IPS-18a (cell line): ENCODE measurements at regions not wholly inside any gene's neighbourhood (a gene's known extent, or its start where the extent isn't known, plus 50 kb on each side); places are given as distances from the start of the nearest gene placed in this dataset.

Experiments
- H3K27ac ChIP-seq: one replicate; pipeline ENCODE4 v1.5.1; 2013; ENCODE audit warnings: low read length
- H3K27me3 ChIP-seq: one replicate; pipeline ENCODE4 v1.6.1; 2013; ENCODE audit warnings: mild to moderate bottlenecking, low read length; ENCODE audit not compliant: control insufficient read depth, insufficient read depth
- H3K36me3 ChIP-seq: one replicate; pipeline ENCODE4 v1.6.1; 2013; ENCODE audit warnings: low read depth, low read length; ENCODE audit not compliant: control insufficient read depth
- H3K4me1 ChIP-seq: one replicate; pipeline ENCODE4 v1.6.1; 2013; ENCODE audit warnings: low read depth, low read length; ENCODE audit not compliant: control insufficient read depth
- H3K4me3 ChIP-seq: one replicate; pipeline ENCODE4 v1.5.1; 2013; ENCODE audit warnings: low read length
- H3K9ac ChIP-seq: one replicate; pipeline ENCODE4 v1.6.1; 2013; ENCODE audit warnings: mild to moderate bottlenecking, low read length, moderate library complexity
- H3K9me3 ChIP-seq: one replicate; pipeline ENCODE4 v1.6.1; 2013; ENCODE audit warnings: low read depth, low read length; ENCODE audit not compliant: control insufficient read depth

DNA sequence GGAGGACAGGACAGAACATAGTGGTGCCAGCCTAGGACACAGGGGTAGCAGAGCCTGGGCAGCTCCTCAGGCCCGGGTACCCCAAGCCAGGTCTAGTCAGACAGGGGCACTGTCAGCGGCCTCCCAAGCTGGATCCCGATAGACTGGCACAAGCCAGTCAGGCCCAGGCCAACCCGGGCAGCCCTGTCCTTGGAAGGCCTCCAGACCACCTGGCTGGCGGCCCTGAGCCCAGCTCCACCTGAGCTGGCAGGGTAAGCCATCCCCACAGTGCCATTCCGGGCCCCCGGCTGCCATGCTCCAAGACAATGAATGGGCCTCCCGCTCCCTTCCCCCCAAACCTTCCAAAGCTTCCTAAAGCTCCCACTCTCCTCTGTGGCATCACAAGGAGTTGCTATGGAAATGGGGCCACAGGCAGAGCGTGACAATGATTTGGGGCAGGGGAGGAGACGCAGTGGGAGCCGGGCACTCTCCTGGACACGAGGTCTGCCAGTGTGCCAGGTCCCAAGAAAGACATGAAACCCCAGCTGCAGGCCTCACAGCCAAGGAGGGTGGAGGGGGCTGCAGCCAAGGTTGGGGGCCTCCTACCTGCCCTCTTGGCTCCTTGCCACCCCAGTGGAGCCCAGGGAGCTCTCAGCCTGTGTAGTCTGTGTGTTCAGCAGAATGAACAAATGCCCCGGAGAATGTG lies 165.6 kb upstream of the LINGO1 start:
- Histone ChIP-seq H3K36me3 (no peaks in the 10 kb centered on the region), H3K4me1 (no peaks in the 10 kb centered on the region), H3K27me3 (no peaks in the 10 kb centered on the region), H3K9me3 (no peaks in the 10 kb centered on the region), H3K9ac (no peak overlapping the region), H3K27ac (no peak overlapping the region), H3K4me3 (no peak overlapping the region)

DNA sequence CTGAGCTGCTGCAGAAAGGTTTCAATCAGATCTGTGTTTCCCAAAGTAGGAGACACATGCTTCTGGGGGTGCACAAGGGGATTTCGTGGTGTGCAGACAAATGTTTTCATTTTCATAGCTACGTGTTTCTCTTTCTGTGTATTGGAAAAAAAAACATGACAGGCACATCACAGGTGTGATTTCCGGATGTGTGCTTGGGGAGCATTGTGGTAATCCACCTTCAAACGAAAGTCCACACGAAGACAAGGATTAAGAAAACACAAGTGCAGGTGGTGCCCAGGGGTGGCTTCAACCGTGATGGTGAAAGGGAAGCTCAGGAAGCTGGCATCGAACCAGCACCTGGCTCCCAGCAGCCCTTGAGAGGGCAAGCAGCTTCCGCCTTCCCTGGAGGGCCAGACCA lies 164.6 kb upstream of the LINGO1 start:
- Histone ChIP-seq H3K4me1 (no peaks in the 10 kb centered on the region), H3K27me3 (no peaks in the 10 kb centered on the region), H3K36me3 (no peaks in the 10 kb centered on the region), H3K4me3 (no peak overlapping the region), H3K9me3 (no peaks in the 10 kb centered on the region), H3K27ac (no peak overlapping the region), H3K9ac (no peak overlapping the region)

DNA sequence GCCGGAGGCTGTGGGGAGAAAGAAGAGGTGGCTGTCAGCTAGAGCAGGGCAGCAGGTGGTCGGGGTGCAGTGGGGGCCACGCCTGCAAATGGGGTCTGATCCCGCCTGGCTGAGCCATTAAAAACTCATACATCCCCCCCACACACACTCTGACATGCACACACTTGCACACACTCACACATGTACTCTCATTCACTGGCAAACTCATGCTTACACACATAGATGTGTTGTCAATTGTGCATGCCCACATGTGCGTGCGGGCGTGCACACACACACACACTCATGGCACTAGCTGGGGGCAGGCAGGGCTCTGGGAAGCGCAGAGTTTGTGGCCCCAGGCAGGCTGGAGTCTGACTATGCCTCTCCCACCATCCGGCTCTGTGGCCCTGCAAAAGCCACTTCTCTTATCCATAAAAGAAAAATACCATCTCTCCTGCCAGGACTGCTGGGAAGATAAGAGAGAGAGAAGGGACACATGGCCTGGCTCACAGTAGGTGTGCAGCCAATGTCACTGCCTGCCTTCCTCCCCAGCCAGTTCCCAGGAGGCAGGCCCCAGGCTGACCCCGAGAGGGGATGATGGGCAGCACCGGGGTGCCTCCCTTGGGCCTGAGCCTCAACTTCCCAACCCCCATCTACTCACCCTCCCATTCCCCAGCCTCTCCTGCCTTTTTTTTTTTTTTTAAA lies 163.5 kb upstream of the LINGO1 start:
- Histone ChIP-seq H3K9me3 (no peaks in the 10 kb centered on the region), H3K4me3 (no peak overlapping the region), H3K9ac (no peak overlapping the region), H3K36me3 (no peaks in the 10 kb centered on the region), H3K27me3 (no peaks in the 10 kb centered on the region), H3K27ac (no peak overlapping the region), H3K4me1 (no peaks in the 10 kb centered on the region)

DNA sequence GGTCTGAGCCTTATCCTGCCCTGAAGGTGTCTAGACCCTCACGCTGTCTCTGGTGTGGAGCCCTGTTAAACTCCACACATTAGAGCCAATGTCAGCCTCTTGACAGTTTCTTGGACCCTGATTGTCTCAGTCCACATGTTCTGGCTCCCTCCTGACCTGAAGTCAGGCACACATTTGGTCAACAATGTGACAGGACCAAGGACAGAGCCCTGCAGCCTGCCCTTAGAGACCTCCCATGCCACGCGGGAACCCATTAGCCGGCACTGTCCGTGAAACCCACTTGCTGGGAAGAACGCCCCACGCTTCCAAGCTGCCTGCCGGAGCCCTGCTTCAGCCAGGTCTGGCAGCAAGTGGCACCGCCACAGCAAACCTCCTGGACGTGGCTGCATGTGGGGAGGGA lies 162.7 kb upstream of the LINGO1 start:
- H3K27ac ChIP-seq, result no peak overlapping the region
- no peak overlapping the region for H3K4me3 ChIP-seq
- H3K36me3 ChIP-seq, result no peaks in the 10 kb centered on the region
- no peaks in the 10 kb centered on the region for H3K27me3 ChIP-seq
- no peaks in the 10 kb centered on the region for H3K9me3 ChIP-seq
- H3K9ac ChIP-seq, result no peak overlapping the region
- no peaks in the 10 kb centered on the region for H3K4me1 ChIP-seq

GRCh38 chr15:77791941-77792340 lies 159.2 kb upstream of the LINGO1 start:
- Histone ChIP-seq H3K27ac (no peak overlapping the region), H3K9ac (no peak overlapping the region), H3K9me3 (no peaks in the 10 kb centered on the region), H3K27me3 (no peaks in the 10 kb centered on the region), H3K4me3 (no peak overlapping the region), H3K36me3 (no peaks in the 10 kb centered on the region), H3K4me1 (no peaks in the 10 kb centered on the region)

GRCh38 chr15:77790481-77790880 lies 157.8 kb upstream of the LINGO1 start:
- Histone ChIP-seq H3K27me3 (no peaks in the 10 kb centered on the region), H3K4me1 (peaks cover 3% of the 10 kb centered on the region), H3K36me3 (no peaks in the 10 kb centered on the region), H3K27ac (no peak overlapping the region), H3K9ac (no peak overlapping the region), H3K9me3 (no peaks in the 10 kb centered on the region), H3K4me3 (no peak overlapping the region)

GRCh38 chr15:77786956-77787355 lies 154.2 kb upstream of the LINGO1 start:
- Histone ChIP-seq H3K27me3 (no peaks in the 10 kb centered on the region), H3K9ac (no peak overlapping the region), H3K27ac (no peak overlapping the region), H3K36me3 (no peaks in the 10 kb centered on the region), H3K4me3 (no peak overlapping the region), H3K4me1 (peaks cover 3% of the 10 kb centered on the region), H3K9me3 (no peaks in the 10 kb centered on the region)

DNA sequence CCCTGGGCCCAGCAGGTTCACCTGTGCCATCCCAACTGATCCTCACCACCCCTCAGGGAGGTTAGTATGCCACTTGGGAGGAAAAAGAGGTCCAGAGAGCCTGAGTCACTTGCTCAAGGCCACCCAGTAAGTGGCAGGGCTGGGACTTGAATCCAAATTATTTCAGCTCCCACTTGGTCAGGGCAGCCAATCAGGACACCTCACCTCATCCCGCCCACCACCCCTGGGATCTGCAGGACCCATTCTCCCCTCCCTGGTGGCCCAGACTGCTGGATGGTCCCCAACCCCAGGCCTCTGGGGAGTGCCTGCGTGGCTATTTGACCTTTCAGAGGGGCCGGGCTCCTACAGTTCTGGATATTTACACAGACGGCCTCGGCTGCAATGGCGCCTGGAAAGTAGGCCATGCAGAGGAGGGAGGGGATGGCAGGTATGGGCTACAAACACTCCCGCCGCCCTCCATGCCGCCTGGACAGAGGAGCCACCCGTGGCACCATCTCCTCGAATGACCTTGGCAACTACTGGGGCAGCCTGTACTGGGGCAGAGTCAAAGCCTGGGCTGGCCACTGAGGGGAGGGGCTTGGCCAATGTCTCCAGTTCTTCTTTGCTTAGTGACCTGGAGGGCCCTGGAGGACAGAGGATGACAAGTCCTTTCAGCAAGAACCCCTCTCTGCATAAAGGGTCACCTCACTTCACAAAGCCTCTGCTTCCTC lies 153.6 kb upstream of the LINGO1 start:
- H3K9ac ChIP-seq, result no peak overlapping the region
- H3K36me3 ChIP-seq, result no peaks in the 10 kb centered on the region
- H3K27ac ChIP-seq, result no peak overlapping the region
- no peaks in the 10 kb centered on the region for H3K27me3 ChIP-seq
- peaks cover 3% of the 10 kb centered on the region for H3K4me1 ChIP-seq
- no peak overlapping the region for H3K4me3 ChIP-seq
- H3K9me3 ChIP-seq, result no peaks in the 10 kb centered on the region

- no peak overlapping the region for H3K9ac ChIP-seq
- no peaks in the 10 kb centered on the region for H3K9me3 ChIP-seq
- H3K27me3 ChIP-seq, result no peaks in the 10 kb centered on the region
- H3K4me3 ChIP-seq, result no peak overlapping the region
- H3K27ac ChIP-seq, result no peak overlapping the region
- H3K4me1 ChIP-seq, result peaks cover 3% of the 10 kb centered on the region
- no peaks in the 10 kb centered on the region for H3K36me3 ChIP-seq
These were observed 151.9 kb upstream of the LINGO1 start for GRCh38 chr15:77784361-77785292.

DNA sequence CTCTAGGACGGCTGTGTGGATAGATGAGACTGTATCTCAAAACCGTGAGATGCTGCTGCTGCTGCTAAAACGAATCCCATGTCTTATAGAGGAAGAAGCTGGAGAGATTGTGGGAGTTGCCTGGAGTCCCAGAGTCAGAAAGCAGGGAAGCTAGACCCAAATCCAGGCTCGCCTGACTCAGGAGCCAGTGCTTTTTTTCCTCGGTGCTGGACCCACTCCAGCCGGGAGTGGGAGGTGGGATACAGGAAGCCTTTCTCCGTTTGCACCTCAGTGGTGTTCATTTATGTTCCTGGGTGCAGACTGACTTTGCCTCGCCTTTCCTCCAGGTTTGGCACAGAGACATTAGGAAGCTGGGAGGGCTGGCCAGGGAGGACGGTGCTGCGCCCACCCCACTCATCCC lies 150.9 kb upstream of the LINGO1 start:
- no peaks in the 10 kb centered on the region for H3K27me3 ChIP-seq
- no peaks in the 10 kb centered on the region for H3K36me3 ChIP-seq
- H3K4me3 ChIP-seq, result no peak overlapping the region
- H3K9ac ChIP-seq, result no peak overlapping the region
- peaks cover 3% of the 10 kb centered on the region for H3K4me1 ChIP-seq
- no peak overlapping the region for H3K27ac ChIP-seq
- H3K9me3 ChIP-seq, result no peaks in the 10 kb centered on the region

- no peak overlapping the region for H3K27ac ChIP-seq
- no peaks in the 10 kb centered on the region for H3K9me3 ChIP-seq
- no peak overlapping the region for H3K4me3 ChIP-seq
- no peaks in the 10 kb centered on the region for H3K36me3 ChIP-seq
- H3K4me1 ChIP-seq, result peaks cover 3% of the 10 kb centered on the region
- no peak overlapping the region for H3K9ac ChIP-seq
- no peaks in the 10 kb centered on the region for H3K27me3 ChIP-seq
These were observed 150.0 kb upstream of the LINGO1 start for GRCh38 chr15:77782691-77783090.
